HL-60 (cell line): ENCODE measurements at regions not wholly inside any gene's neighbourhood (a gene's known extent, or its start where the extent isn't known, plus 50 kb on each side); places are given as distances from the start of the nearest gene placed in this dataset.

ENCODE experiments used
- DNase-seq, 2 experiments: peaks; one replicate each; pipeline ENCODE4 v3.0.0-alpha.2; 2010 to 2020; ENCODE audit warnings: low read depth in 1 of 2, low spot score in 1 of 2
- H3K27ac ChIP-seq: fragments of 250-450 bp; sonication (Bioruptor Pico); replicated peaks from 2 replicates; pipeline ENCODE4 v1.5.1; 2020; ENCODE audit warnings: mild to moderate bottlenecking, moderate library complexity
- H3K27me3 ChIP-seq: fragments of 250-450 bp; sonication (Bioruptor Pico); 2 replicates; pipeline ENCODE4 v1.5.1; 2021; ENCODE audit warnings: mild to moderate bottlenecking, moderate library complexity; ENCODE audit not compliant: insufficient read depth, poor library complexity, severe bottlenecking
- H3K4me3 ChIP-seq: replicated peaks from 2 replicates; pipeline ENCODE4 v1.5.1; 2011; ENCODE audit warnings: mild to moderate bottlenecking, control low read depth, low read length; ENCODE audit not compliant: insufficient read depth
- GABPA ChIP-seq: IDR thresholded peaks from 2 replicates; pipeline ENCODE4 v1.6.1; 2012; ENCODE audit warnings: low read depth
- POLR2AphosphoS5 ChIP-seq: IDR thresholded peaks from 2 replicates; pipeline ENCODE4 v1.6.1; 2012; ENCODE audit warnings: low read depth
- SPI1 ChIP-seq: IDR thresholded peaks from 2 replicates; pipeline ENCODE4 v1.6.1; 2012; ENCODE audit warnings: low read depth, mild to moderate bottlenecking, borderline replicate concordance
- TF ChIP-seq, protein P1 (sequence below): IDR thresholded peaks from 2 replicates; pipeline ENCODE4 v1.6.1; 2012; ENCODE audit warnings: low read depth; ENCODE audit not compliant: insufficient replicate concordance
- TF ChIP-seq, protein P2 (sequence below): IDR thresholded peaks from one replicate; pipeline ENCODE4 v1.5.1; 2011; ENCODE audit warnings: low read length, control low read depth, inconsistent platforms; ENCODE audit not compliant: insufficient read depth

DNA sequence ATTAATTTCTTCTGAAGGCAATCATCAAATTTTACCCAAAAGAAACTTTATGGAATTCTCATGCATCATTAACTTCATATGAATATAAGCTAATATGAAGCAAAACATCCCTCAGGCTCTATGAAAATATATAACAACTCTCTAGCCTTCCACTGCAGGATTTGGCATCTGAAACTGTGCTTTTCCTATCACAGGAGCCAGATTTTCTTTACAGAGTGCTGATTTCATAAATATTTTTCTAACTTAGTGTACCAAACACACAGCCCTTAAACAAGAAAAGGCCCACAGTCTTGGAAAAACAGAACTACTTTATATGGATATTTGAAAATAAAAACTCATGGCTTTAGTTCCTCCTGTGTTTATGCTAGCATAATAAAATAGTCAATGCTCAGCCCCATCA is 559.5 kb upstream of the CHRM3 start:
- TF ChIP-seq GABPA = no peak
- no peak for TF ChIP-seq POLR2AphosphoS5
- DNase-seq = no peak
- no peak overlapping the region for H3K27ac ChIP-seq
- no peaks in the 10 kb centered on the region for H3K27me3 ChIP-seq
- H3K4me3 ChIP-seq = no peak overlapping the region

DNA sequence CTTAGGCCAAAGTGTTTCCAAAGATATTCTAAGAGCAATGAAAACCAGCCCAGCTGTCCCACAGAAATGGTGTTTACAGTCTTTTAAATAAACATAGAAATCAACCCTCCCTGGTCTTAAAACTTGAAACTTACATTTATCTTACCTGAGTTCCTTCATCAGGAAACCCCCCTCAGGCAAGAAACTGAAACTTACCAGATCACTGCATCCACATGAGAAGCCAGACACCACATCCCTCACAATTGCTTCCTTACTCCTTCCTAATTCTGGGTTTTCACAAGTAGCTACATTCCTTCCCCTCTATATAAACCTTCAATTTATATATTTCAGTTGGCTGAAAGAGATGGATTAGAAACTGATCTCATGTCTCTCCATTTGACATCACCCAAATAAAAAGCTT is 563.0 kb upstream of the CHRM3 start:
- H3K27ac ChIP-seq = no peak overlapping the region
- TF ChIP-seq POLR2AphosphoS5 (no peak), GABPA (no peak), SPI1 (no peak)
- TF ChIP-seq, protein P1, sequence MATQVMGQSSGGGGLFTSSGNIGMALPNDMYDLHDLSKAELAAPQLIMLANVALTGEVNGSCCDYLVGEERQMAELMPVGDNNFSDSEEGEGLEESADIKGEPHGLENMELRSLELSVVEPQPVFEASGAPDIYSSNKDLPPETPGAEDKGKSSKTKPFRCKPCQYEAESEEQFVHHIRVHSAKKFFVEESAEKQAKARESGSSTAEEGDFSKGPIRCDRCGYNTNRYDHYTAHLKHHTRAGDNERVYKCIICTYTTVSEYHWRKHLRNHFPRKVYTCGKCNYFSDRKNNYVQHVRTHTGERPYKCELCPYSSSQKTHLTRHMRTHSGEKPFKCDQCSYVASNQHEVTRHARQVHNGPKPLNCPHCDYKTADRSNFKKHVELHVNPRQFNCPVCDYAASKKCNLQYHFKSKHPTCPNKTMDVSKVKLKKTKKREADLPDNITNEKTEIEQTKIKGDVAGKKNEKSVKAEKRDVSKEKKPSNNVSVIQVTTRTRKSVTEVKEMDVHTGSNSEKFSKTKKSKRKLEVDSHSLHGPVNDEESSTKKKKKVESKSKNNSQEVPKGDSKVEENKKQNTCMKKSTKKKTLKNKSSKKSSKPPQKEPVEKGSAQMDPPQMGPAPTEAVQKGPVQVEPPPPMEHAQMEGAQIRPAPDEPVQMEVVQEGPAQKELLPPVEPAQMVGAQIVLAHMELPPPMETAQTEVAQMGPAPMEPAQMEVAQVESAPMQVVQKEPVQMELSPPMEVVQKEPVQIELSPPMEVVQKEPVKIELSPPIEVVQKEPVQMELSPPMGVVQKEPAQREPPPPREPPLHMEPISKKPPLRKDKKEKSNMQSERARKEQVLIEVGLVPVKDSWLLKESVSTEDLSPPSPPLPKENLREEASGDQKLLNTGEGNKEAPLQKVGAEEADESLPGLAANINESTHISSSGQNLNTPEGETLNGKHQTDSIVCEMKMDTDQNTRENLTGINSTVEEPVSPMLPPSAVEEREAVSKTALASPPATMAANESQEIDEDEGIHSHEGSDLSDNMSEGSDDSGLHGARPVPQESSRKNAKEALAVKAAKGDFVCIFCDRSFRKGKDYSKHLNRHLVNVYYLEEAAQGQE = no peak
- TF ChIP-seq, protein P2, sequence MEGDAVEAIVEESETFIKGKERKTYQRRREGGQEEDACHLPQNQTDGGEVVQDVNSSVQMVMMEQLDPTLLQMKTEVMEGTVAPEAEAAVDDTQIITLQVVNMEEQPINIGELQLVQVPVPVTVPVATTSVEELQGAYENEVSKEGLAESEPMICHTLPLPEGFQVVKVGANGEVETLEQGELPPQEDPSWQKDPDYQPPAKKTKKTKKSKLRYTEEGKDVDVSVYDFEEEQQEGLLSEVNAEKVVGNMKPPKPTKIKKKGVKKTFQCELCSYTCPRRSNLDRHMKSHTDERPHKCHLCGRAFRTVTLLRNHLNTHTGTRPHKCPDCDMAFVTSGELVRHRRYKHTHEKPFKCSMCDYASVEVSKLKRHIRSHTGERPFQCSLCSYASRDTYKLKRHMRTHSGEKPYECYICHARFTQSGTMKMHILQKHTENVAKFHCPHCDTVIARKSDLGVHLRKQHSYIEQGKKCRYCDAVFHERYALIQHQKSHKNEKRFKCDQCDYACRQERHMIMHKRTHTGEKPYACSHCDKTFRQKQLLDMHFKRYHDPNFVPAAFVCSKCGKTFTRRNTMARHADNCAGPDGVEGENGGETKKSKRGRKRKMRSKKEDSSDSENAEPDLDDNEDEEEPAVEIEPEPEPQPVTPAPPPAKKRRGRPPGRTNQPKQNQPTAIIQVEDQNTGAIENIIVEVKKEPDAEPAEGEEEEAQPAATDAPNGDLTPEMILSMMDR = no peak
- no peak overlapping the region for H3K4me3 ChIP-seq
- no peaks in the 10 kb centered on the region for H3K27me3 ChIP-seq
- DNase-seq = no peak

DNA sequence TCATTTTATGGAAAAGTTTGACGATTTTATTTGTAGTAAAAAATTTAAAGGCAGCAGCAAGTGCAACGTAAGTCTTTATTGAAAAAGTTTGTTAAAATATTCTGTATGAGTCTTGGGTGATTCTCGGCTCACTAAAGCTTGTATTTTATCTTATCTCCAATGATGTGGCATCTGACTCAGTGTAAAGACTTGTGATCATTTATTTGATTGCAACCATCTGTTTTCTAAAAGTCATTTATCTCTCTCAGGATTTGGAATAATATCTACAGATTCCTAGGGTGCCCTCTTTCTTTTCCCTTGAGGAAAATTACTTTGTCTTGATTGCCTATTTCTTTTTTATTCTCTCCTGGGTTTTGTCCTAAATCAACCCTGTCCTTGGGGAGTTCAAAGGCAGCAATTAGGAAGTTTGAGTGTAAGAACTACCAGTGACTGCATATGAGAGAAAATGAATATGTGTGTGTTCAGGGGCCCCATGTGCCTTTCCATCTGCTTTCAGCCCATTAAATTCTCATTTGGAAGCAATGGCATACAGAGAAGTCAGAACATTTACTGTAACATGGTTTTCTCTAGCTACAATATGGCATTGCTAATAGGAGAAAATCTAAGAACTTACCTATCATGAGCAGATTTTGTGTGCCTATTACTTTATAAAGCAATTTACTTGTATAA is 575.0 kb upstream of the CHRM3 start:
- TF ChIP-seq SPI1 (no peak), POLR2AphosphoS5 (no peak), GABPA (no peak)
- TF ChIP-seq, protein P2 = no peak
- TF ChIP-seq, protein P1 = no peak
- Histone ChIP-seq H3K4me3 (no peak overlapping the region), H3K27ac (no peak overlapping the region), H3K27me3 (no peaks in the 10 kb centered on the region)
- DNase-seq = no peak

DNA sequence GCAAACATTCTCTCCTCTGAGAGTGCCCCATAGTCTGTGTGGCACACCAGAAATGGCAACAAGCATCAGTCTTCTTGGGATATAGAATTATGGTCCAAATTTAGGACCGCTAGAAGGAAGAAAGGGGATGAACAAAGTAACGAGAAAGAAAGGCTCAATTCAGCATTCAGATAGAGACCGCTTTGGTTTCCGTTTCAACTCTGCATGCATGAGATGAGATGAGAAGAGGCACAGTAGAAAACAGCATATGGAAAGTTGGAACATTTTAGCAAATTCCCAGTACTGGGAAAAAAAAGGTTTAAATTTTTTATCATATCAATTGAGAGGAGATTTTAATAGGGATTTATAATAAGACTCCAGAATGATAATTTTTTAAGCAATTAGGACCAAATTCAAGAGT is 595.5 kb upstream of the CHRM3 start:
- H3K4me3 ChIP-seq = no peak overlapping the region
- DNase-seq = no peak
- H3K27me3 ChIP-seq = no peaks in the 10 kb centered on the region
- TF ChIP-seq, protein P1 = no peak
- TF ChIP-seq SPI1 (no peak), POLR2AphosphoS5 (no peak), GABPA (no peak)
- TF ChIP-seq, protein P2 = no peak
- no peak overlapping the region for H3K27ac ChIP-seq
